NOMO-1 treated with DMSO at 0.1 percent for 48 hours (cell line): ENCODE measurements at regions not wholly inside any gene's neighbourhood (a gene's known extent, or its start where the extent isn't known, plus 50 kb on each side); places are given as distances from the start of the nearest gene placed in this dataset.
A peak's percentile ranks its signal among the peaks of the same experiment; 100 is the strongest.
"Not testable (repeated sequence)": the region's sequence is repeated elsewhere in the genome, so short reads cannot be mapped to it uniquely, and the experiment has no call there.

Source experiments
- DNase-seq: peaks from one replicate; lab custom pipeline; 2025; ENCODE audit not compliant: unreplicated experiment; lab: John Stamatoyannopoulos, UW

- DNase-seq, result no peak
Measured at GRCh38 chr10:85293483-85293882, 965.1 kb downstream of the CCSER2 start.

- no peak for DNase-seq
Measured at GRCh38 chr10:85311613-85312337, 983.4 kb downstream of the CCSER2 start.

GRCh38 chr10:85315657-85316056 lies 987.3 kb downstream of the CCSER2 start:
- DNase-seq, result no peak

GRCh38 chr10:85316276-85316675 lies 987.9 kb downstream of the CCSER2 start:
- no peak for DNase-seq

- no peak for DNase-seq
Measured at GRCh38 chr10:85317827-85318226, 989.4 kb downstream of the CCSER2 start.

GRCh38 chr10:85318809-85319807 lies 990.7 kb downstream of the CCSER2 start:
- peak; percentile 11 for DNase-seq

GRCh38 chr10:85319826-85320225 lies 991.4 kb downstream of the CCSER2 start:
- DNase-seq, result no peak

- no peak for DNase-seq
Measured at GRCh38 chr10:85333594-85333993, 1005.2 kb downstream of the CCSER2 start.

GRCh38 chr10:85362401-85362800 lies 1004.2 kb downstream of the GRID1 start:
- no peak for DNase-seq

- DNase-seq, result no peak
Measured at GRCh38 chr10:85377029-85377806, 989.4 kb downstream of the GRID1 start.

GRCh38 chr10:85379338-85379737 lies 987.3 kb downstream of the GRID1 start:
- no peak for DNase-seq

- DNase-seq, result no peak
Measured at GRCh38 chr10:85400981-85401695, 965.5 kb downstream of the GRID1 start.

GRCh38 chr10:85402541-85402940 lies 964.1 kb downstream of the GRID1 start:
- DNase-seq, result no peak

- DNase-seq, result no peak
Measured at GRCh38 chr10:85407088-85407487, 959.5 kb downstream of the GRID1 start.

GRCh38 chr10:85408388-85408787 lies 958.2 kb downstream of the GRID1 start:
- no peak for DNase-seq

- DNase-seq, result not testable (repeated sequence)
Measured at GRCh38 chr10:85410586-85410985, 956.0 kb downstream of the GRID1 start.

- DNase-seq, result no peak
Measured at GRCh38 chr10:85413570-85413969, 953.0 kb downstream of the GRID1 start.

GRCh38 chr10:85420501-85421191 lies 945.9 kb downstream of the GRID1 start:
- no peak for DNase-seq

GRCh38 chr10:85421421-85421820 lies 945.2 kb downstream of the GRID1 start:
- no peak for DNase-seq

GRCh38 chr10:85429126-85429525 lies 937.5 kb downstream of the GRID1 start:
- no peak for DNase-seq
